ENCODE measurements at regions not wholly inside any gene's neighbourhood (a gene's known extent, or its start where the extent isn't known, plus 50 kb on each side); places are given as distances from the start of the nearest gene placed in this dataset.
"Not testable (repeated sequence)": the region's sequence is repeated elsewhere in the genome, so short reads cannot be mapped to it uniquely, and the experiment has no call there.

DNA sequence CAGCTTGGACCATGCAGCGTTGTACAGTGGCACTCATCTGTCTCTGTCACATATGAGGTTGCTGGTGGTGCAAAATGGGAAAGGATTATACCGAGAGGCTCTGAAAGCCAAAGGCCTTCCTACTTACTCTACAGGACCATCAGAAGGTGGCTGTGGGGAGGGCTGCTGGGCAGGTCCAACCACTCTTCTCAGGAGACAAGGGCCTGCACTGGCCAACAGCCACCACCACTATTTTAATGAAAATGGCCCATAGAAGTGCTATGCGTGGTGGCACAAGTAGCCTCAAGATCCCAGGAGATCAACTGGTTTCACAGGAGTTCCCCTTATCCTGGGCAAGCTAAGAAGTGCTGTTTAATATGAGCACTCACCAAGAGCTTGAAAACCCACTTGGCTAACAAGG lies 52.3 kb downstream of the MRPL57 start:
- no peak for DNase-seq

DNA sequence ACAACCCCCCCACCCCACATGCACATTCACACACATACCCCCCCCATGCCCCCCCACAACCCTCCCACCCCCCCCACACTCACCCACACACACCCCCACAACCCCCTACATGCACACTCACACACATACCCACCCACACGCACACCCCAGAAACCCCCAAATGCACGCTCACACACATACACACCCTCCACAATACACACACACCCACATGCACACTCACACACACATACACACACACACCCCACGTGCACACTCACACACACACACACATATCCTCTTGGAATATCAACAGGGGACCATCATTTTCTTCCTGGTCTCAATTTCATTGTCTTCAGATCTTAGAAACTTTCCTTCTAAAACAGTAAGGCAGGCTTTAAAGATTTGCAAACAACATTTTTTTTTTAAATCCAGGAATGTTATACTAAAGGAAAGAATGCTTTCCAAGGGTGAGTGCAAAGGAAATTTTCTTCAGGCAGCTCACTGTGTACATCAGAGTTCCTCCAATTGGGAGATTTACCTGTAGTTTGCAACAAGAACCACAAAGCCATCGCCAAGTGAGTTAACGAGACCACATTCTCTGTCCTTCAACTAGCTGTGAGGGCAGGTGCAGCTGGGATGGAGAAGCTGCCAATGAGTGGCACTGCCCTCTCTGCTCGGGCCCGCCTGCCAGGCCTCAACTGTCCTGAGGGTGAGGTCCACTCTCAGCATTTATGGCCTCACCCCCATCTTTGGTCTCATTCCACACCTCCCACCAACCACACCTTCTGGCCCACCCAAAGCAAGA lies 53.0 kb downstream of the MRPL57 start:
- no peak for DNase-seq

DNA sequence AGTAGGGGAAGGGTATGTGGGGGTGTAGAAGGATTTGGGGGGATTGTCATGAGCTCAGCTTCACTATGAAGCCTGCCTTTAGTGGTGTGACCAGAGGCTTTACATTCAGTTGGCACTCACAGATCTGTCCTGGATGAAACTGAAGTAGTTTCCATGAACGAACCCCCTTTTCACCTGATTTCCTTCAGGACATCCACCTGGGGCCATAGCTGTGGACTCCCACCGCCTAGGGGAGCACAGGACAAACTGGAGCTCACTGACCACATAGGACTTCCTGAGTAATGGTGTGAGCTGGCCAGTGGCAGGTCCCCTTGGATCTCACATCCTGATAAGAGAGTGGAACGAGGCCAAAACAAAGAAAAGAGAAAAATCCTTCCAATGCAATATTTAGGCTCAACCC lies 54.1 kb downstream of the MRPL57 start:
- no peak for DNase-seq

DNA sequence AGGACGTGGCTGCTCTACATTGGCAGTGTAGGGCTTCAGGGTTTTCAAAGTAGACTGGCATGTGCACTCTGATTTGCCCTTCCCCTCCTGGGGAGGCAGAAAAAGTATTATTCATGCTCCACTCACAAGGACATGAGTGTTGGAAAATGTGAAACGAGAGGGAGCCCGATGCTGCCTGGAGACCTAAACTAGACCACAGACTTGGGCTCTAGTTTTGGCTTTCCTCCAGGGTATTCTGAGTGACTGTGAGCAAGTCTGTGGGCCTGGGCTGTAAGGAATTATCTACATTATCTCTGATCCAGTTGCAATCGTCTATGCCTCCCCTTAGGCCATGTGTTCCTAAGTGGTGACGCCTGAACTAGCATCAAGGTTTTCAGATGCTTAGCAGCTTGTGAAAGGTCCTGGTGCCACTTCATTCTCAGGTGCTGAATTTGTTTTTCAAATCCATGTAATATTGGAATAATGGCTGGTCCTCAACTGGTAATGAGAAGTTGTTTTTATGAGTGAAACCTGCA lies 55.0 kb downstream of the MRPL57 start:
- DNase-seq, result no peak

DNA sequence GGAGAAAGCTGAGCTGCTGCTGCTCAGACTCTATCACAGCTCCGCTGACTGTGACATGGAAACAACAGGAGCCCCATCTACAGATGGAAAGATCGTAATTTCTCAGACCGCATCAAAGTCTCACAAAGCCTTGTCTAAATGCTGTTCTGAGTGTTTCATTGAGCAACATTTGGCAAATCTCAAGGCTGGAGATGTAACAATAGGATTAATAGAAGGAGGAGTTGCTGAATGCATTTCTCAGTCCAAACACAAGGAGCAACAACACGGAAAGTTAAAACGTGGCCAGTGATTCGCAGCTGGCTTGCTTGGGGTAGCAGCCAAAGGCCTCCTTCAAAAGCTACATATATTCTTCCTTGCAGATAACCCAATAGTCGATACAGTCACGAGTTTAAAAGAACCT lies 55.7 kb downstream of the MRPL57 start:
- no peak for DNase-seq

DNA sequence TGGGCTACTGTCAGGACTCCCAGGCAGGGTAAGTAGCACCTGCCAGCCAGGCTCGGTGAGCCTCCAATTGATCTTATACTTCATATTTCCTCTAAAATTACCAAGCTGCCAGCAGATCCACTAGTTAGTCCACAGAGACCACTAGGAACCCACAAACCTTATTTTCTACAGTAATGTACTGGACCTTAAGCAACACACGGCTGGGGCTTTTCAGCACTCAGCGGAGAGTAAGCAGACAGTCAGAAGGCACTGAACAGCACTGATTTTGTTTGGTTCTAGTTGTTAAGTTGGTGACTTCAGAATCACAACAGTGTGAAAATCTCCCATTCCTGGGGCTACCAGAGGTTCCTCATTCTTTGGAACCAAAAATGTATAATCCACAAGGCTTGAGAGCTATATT lies 56.1 kb downstream of the MRPL57 start:
- no peak for DNase-seq

DNA sequence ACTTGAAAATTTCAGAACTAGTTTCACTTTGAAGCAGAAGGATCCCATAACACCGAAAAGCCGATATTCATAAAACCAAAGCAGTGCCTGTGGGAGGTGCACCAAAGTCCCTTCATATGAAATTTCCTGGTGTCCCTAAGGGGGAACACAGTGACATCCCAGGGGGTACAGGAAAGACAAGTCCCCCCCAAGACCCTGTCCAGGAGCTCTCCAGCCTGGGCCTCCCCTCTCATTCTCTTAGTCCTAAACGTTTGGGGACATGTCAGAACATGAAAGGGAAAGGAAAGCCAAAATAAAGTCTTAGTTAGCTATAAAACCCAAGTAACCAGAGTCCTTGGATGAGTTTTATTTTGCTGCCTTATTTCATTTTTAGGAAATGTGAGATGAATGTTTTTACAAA lies 56.6 kb downstream of the MRPL57 start:
- DNase-seq, result no peak

DNA sequence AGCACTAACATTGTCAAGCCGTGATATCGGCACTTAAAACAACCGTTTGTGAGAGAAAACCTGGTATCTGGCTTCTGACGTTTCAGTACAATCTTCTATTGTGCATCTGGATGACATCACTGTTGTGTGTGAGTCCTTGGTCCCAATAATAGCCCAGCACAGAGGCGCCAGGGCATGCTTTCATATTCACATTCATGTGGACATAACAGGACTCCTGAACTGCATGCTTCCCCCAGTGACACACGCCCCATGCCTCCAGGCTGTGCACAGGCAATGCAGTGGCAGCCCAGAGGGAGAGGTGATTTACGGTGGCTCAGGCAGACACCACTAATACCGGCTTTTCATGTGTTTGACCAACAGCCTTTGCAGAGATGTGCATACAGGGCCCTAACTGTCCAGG lies 58.1 kb downstream of the MRPL57 start:
- no peak for DNase-seq

DNA sequence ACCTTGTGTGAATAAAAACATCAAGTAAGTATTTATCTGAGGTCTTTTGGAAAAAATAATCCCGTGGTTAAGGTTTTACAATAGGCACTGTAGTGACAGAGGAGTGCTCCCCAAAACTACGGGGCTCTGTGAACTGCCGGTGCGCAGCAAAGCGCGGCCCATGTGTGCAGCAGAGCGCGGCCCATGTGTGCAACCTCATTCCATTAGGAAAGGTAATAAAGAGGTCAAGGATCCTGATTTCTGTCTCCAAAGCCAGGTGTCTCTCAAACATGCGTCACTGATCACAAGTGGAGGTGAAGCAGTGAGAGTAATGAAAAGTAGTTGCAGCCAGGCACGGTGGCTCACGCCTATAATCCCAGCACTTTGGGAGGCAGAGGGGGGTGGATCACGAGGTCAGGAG lies 58.7 kb downstream of the MRPL57 start:
- no peak for DNase-seq

DNA sequence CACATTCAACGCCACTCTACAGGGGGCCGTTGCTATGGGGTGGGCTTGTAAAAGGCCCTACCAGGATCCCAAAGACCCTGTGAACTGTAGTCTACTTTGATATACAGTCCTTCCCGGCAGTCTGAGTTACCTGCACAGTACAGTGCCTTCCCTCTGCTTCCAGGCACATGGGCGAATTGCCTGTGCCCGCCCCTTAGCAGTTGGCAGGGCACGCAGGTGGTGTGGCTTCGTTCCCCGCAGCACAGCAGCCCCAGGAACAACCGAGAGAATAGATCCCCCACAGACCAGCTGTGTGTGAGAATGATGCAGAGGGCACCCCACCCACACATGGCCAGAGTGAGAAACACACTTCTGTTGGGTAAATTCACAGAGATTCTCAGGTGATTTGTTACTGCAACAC lies 60.6 kb downstream of the MRPL57 start:
- no peak for DNase-seq

DNA sequence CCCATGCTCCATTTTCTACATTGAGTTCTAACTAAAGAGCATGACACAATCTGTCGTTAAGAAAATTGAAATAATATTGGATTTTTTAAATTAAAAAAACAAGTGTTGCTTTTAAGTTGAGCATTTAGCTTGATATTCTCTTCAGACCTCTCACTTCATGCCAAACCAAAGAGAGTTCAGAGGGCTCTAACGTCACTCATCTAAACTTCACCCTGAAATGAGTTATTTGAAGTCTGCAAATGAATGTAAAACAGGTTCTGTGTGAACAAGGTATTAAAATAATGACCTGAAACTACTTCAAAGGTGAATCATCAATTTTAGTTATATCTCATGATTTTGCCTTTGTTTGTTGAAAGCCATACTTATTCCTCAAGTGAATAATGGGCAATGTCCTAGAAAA lies 61.8 kb downstream of the MRPL57 start:
- no peak for DNase-seq

DNA sequence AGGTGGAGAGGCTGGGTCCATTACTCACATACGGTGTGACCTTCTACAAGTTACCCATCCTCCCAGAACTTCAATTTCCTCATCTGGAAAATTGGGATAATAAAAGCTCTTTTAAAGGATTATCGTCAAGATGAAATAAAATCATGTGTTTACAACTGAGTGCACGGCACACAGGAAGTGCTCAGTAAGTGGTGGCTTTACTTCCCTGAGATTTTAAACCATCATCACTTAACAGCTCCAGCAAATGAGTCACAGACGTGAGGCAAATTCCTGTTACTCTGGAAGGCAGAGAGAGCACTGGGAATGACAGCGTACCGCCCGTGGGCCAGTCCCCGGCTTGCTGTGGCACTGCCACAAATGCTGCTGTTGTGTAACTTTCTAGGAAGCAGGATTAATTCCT lies 64.1 kb downstream of the MRPL57 start:
- no peak for DNase-seq

DNA sequence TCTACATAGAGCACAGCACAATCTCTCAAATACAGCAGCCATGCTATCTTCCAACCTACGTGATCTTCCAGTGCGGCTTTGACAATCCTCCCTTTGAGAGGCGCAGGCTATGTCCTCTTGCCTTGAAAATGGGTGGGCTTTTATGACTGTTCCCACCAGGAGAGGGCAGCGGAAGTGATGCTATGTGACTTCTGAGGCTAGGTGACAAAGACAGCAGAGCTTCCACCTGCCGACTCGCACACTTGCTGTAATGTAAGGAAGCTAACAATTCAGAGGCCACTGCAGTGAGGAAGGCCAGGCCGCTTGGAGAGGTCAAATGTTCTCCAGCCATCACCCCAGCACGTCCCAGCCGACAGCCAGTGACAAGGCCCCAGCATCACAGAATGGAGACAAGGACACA lies 65.8 kb downstream of the MRPL57 start:
- DNase-seq, result no peak

DNA sequence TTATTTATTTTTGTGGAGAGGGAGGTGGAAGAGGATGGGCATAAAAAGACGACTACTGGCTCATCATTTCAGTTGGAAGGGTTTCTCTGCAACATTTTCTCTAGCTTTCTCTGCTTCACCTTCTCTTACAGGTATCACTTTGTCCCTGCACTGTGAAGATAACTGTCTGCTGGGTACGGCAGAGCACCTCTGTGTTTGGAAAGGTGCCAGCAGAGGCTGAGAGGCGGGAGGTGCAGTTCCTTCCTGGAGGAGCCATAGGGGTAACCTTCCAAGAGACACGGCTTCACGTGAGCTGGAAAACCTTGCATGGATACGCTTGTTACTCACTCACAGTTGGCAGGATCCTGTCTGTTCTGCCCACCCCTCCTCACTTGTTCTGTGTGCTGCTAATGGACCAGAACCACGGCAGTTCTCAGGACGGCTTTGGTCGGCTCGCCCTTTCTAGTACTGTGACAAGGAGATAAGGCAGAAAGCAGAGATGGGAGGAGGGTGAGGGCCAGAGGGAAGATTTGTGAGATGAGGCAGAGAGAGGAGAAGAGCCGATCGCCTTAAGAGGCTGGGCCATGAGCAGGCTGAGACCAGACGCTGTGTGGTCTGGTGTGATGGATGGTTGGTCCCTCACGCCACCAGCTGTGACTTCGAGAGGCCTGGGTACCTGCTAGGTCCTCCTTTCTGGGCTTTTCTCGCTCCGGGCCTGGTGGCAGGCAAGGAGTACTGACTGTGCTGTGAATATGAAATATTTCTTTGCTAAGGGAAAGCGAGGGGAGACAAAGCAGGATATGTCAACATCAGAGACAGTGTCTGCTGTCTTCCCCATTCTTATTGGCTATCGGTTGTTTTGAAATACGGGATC lies 66.8 kb downstream of the MRPL57 start:
- no peak for DNase-seq

DNA sequence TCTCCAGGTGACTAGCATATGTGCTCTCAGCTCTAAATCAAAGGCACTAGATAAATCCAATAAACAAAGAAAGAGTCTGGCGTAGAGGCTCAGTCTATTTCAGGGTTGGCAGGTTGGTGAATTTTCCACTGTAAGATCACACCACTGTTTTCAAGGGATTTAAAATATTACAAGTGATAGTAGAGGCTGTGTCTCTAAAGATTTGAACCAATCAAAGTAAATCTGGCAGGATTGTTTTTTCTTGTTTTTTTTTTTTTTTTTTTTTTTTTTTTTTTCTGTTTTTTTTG lies 67.4 kb downstream of the MRPL57 start:
- not testable (repeated sequence) for DNase-seq

DNA sequence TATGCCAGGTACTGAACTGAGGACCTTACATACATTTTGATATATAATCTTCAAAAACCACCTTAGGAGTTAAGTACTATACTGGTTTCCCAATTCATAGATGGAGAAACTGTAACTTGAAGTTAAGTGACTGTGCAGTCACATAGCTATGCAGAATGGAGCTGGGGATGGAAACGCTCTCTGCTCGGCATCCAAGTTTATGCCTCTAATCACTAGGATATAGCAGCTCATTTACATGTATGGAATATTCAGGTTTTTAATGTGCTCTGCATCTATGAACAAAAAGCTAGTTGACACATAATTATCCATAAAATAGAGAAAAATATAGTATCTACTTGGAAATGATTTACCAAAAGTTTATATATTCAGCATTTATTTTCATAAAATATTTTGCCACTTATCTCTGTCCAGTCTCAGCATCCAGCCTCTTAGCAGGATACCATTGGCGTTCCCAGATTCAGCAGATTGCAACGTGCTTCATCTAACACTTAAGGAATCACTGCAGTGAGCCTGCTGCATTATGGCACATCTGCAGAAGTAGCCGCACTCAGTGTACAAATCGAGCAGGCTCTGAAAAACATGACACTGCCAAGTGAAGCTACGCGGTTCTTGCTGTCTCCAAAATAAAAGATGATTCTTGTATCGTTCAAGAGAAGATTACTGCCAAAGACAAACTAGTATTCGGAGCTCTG lies 70.4 kb downstream of the MRPL57 start:
- DNase-seq, result no peak

DNA sequence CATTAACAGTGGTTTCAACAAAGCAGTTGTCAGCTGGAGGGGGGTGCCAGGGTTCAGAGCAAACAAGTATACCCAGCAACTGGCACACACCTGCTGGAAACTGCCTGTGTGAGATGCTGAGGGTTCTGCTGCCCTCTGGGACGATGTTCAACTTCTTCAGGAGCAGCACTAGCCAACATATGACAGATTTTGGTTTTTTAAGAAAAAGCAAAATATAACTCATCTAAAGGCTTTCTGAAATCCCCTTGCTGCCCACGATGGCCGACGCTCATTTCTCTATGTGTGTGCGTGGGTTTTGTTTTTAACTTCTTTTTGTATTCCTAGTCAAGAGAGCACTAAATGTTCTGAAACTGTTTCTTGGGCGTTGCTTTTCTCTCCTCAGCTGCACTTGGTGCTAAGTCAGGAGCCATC lies 79.9 kb downstream of the MRPL57 start:
- no peak for DNase-seq

DNA sequence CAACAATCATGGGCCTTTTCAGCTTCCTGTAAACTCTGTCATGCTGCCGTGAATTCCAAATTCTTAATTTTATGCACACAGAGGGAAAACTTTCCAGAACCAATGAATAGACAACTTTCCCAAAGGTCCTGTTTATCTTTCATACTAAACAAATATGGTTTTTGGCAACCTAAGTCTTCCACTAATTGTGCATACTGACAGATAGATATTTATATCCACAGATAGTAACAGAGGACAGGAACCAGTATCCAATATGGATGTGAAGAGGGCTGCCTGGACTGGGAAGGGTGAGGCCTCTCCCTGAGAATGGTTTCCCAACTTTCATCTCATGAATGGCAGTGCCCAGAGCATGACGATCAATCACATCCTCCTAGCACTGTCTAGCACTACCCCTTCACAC lies 80.4 kb downstream of the MRPL57 start:
- DNase-seq, result no peak

DNA sequence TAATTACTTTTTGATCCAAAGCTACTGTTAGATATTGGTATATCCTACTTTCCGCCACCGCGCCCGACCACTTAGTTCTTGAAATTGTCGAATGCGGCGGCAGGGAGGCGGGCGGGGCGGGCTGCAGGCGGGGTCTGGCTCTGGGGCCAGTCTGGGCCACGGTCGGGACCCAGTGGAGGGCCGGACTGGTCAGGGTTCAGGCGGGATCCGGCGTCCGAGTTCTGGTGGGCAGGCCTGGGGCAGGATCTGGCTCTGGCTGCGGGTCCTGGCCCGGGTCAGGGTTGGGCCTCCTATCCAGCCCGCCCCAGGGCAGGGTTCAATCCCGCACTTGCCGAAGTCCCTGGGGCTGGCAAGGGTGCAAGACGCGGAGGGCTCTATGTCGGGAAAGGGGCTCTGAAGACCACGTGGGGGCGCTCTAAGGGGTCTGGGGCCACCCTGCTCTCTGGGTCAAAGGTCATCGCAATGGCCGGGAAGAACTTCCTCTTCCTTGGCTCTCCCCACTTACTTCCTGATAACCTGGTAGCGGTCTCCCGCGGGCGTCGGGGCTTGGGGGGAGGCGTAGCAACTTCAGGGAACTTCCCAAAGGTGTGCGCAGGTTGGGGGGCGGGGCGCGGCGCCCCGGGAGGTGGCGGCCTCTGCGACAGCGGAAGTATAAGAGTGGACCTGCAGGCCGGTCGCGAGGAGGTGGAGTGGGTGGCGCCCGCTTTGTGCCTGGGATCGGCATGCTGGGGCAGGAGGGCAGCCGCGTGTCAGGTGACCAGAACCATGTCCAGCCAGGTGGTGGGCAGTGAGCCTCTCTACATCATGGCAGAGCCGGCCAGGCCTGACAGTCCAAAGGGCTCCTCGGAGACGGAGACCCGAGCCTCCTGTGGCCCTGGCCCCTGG lies 83.4 kb downstream of the MRPL57 start:
- no peak for DNase-seq

DNA sequence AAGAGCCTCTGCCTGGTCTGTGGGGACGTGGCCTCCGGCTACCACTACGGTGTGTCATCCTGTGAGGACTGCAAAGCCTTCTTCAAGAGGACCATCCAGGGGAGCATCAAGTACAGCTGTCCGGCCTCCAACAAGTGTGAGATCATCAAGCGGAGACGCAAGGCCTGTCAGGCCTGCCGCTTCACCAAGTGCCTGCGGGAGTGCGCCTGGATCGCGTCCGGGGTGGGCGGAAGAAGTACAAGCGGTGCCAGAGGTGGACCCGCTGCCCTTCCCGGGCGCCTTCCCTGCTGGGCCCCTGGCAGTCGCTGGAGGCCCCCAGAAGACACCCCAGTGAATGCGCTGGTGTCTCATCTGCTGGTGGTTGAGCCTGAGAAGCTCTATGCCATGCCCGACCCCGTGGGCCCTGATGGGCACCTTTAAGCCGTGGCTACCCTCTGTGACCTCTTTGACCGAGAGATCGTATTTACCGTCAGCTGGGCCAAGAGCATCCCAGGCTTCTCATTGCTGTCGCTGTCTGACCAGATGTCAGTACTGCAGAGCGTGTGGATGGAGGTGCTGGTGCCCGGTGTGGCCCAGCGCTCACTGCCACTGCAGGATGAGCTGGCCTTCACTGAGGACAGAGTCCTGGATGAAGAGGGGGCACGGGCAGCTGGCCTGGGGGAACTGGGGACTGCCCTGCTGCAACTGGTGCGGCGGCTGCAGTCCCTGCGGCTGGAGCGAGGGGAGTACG lies 84.3 kb downstream of the MRPL57 start:
- not testable (repeated sequence) for DNase-seq

DNA sequence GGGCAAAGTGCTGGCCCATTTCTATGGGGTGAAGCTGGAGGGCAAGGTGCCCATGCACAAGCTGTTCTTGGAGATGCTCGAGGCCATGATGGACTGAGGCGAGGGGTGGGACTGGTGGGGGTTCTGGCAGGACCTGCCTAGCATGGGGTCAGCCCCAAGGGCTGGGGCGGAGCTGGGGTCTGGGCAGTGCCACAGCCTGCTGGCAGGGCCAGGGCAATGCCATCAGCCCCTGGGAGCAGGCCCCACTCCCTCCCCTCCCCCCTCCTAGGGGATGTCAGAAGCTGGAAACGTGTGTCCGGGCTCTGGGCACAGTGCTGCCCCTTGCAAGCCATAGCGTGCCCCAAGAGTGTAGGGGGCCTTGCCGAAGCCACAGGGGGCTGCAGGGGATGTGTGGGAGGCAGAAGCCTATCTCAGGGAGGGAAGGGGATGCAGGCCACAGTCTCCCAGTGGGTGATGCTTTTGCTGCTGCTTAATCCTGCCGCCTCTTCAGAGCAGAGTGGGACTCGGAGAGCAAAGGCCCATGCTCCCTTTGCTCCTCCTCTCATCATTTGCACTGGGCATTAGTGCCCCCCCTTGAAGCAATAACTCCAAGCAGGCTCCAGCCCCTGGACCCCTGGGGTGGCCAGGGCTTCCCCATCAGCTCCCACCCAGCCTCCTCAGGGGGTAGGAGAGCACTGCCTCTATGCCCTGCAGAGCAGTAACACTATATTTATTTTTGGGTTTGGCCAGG lies 85.2 kb downstream of the MRPL57 start:
- DNase-seq, result not testable (repeated sequence)

Measured in 8988T (cell line).